Common myeloid progenitor, CD34-positive (primary cell): ENCODE measurements at regions not wholly inside any gene's neighbourhood (a gene's known extent, or its start where the extent isn't known, plus 50 kb on each side); places are given as distances from the start of the nearest gene placed in this dataset.
"Not testable (repeated sequence)": the region's sequence is repeated elsewhere in the genome, so short reads cannot be mapped to it uniquely, and the experiment has no call there.

ENCODE experiments used
- CTCF ChIA-PET: fragments of 350-600 bp; sonication (Branson Sonifier 250); formaldehyde crosslinking; loops from one replicate; lab custom pipeline; 2021; ENCODE audit warnings: antibody characterized with exemption; lab: Charles Lee
- POLR2A ChIA-PET: fragments of 350-600 bp; sonication (Branson Sonifier 250); formaldehyde crosslinking; loops from one replicate; lab custom pipeline; 2021; ENCODE audit warnings: antibody characterized with exemption; lab: Charles Lee
- DNase-seq, 3 donors: peaks; one replicate each; pipeline versions ENCODE4 v3.0.0 to v3.0.0-alpha.2; 2013
- H3K27ac ChIP-seq, 2 experiments: 1 replicate in 1 of 2; 2 replicates in 1 of 2; pipeline ENCODE4 v1.7.0; 2013; ENCODE audit warnings: inconsistent platforms in 2 of 2, low read length in 2 of 2, mild to moderate bottlenecking in 2 of 2, low read depth in 1 of 2, moderate library complexity in 1 of 2; ENCODE audit not compliant: severe bottlenecking in 2 of 2, insufficient read depth in 1 of 2, poor library complexity in 1 of 2
- H3K27me3 ChIP-seq, 5 experiments: replicated peaks in 2 of 5; 1 replicate in 3 of 5; 2 replicates in 2 of 5; pipeline versions ENCODE4 v1.6.1 to v1.7.0; 2013; ENCODE audit warnings: low read length in 4 of 5, mild to moderate bottlenecking in 2 of 5, moderate library complexity in 2 of 5, inconsistent platforms in 1 of 5; ENCODE audit not compliant: insufficient read depth in 5 of 5, control insufficient read depth in 4 of 5
- H3K36me3 ChIP-seq, 4 experiments: 1 replicate in 2 of 4; 2 replicates in 2 of 4; pipeline versions ENCODE4 v1.6.1 to v1.7.0; 2013; ENCODE audit warnings: low read length in 3 of 4, control low read depth in 1 of 4, mild to moderate bottlenecking in 1 of 4; ENCODE audit not compliant: control insufficient read depth in 4 of 4, insufficient read depth in 4 of 4
- H3K4me1 ChIP-seq, 4 experiments: 1 replicate in 3 of 4; 2 replicates in 1 of 4; pipeline versions ENCODE4 v1.6.1 to v1.7.1; 2013; ENCODE audit warnings: low read length in 3 of 4, mild to moderate bottlenecking in 3 of 4, control low read depth in 1 of 4, inconsistent platforms in 1 of 4, moderate library complexity in 1 of 4; ENCODE audit not compliant: control insufficient read depth in 4 of 4, insufficient read depth in 4 of 4; ENCODE audit errors: control extremely low read depth in 1 of 4
- H3K4me3 ChIP-seq, 7 experiments: 1 replicate in 4 of 7; 2 replicates in 3 of 7; pipeline versions ENCODE4 v1.5.1 to v1.7.0; 2013; ENCODE audit warnings: mild to moderate bottlenecking in 7 of 7, low read length in 6 of 7, moderate library complexity in 6 of 7, inconsistent platforms in 2 of 7, low read depth in 2 of 7, control low read depth in 1 of 7; ENCODE audit not compliant: insufficient read depth in 4 of 7, control insufficient read depth in 1 of 7; ENCODE audit errors: extremely low read depth in 1 of 7
- H3K9me3 ChIP-seq, 5 experiments: 1 replicate in 4 of 5; 2 replicates in 1 of 5; pipeline versions ENCODE4 v1.6.1 to v1.7.1; 2013; ENCODE audit warnings: low read length in 4 of 5, mild to moderate bottlenecking in 2 of 5, inconsistent platforms in 1 of 5, low read depth in 1 of 5, moderate library complexity in 1 of 5; ENCODE audit not compliant: control insufficient read depth in 4 of 5, insufficient read depth in 2 of 5; ENCODE audit errors: control extremely low read depth in 1 of 5
- WGBS: methylation state at CpG from one replicate; pipeline ENCODE4 v1.1.5; 2013; ENCODE audit not compliant: insufficient coverage; 5-methylcytosine and 5-hydroxymethylcytosine counted together

DNA sequence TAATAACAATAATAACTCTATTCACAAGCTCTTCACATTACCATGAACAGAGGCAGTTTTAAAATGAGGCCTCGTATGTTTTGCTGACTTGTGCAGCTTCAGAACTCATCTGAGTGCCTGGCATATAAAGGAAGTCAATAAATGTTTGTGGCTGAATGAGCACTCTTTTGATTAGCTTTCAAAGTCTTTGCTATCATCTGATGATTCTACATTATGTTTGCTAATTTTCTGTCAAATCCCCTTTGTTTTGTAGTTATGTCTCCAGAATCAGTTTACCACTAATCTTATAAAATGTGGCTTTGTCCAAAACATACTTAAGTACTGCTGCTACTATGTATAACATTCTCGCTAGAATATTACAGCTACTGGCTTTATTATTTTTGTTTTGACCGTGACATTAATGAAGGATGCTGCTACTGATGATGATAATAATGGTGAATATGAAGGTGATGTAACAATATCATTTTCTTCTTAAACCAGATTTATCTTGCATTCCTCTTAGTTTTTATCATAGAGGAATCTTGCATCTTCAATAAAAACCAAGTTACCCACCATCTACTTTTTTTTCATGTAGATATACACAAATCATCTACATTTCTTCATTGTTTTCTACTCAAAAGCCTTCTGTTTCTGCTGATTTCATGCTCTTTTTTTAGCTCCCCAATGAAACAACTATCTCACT is 384.5 kb downstream of the NAF1 start:
- H3K9me3 ChIP-seq, result no peaks in the 10 kb centered on the region
- no peak for DNase-seq
- CTCF ChIA-PET, result interaction anchor here (0.6 kb wide), 1 partner anchor 541 kb away, joined by 3 read pairs; no protein-coding TSS in a partner anchor
- POLR2A ChIA-PET, result no interaction called here
- no peaks in the 10 kb centered on the region for H3K27me3 ChIP-seq
- no peak overlapping the region for H3K27ac ChIP-seq
- no peaks in the 10 kb centered on the region for H3K4me1 ChIP-seq
- no peak overlapping the region for H3K4me3 ChIP-seq
- no CpG with 5 or more reads among the region's 3 CpGs for WGBS
- H3K36me3 ChIP-seq, result no peaks in the 10 kb centered on the region

DNA sequence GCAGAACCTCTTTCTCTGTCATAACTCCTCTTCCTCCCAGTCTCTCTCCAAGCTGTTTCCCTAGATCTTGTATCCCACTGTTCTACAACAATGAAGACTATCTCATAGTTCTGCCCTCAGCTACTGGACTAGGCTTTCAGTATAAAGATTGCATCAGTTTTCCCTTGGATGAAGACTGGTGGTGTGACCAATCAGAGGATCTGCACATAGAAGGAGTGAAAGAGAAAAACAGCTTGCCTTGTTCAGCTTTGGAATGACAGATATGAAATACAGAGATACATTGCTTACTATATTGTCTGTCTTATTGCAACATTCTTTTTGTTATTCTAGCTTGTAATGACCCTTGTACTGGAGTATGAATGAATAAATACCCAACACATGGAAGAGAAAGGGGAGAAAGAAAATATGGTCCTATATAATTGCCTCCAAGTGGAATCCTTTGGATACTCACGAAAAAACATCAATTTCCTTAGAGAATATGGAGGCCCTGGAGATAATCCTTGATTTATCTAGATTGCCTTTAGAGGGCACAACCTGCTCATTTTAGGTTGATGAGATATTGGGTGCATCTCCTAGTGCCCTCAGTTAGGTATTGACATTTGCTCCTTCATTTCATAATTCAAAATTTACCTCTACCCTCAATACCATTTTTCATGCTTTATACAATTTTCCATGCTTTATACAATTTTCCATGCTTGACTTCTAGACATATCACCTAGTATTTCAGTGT is 395.8 kb downstream of the NAF1 start:
- H3K4me1 ChIP-seq, result no peaks in the 10 kb centered on the region
- H3K36me3 ChIP-seq, result no peaks in the 10 kb centered on the region
- no peak overlapping the region for H3K27ac ChIP-seq
- WGBS, result no CpG with 5 or more reads among the region's 1 CpG
- ChIA-PET POLR2A (no interaction called here), CTCF (interaction anchor here (1.3 to 1.4 kb wide), 2 partner anchors 13 to 56 kb away, joined by 3 read pairs; no protein-coding TSS in a partner anchor)
- no peak overlapping the region for H3K4me3 ChIP-seq
- H3K9me3 ChIP-seq, result no peaks in the 10 kb centered on the region
- H3K27me3 ChIP-seq, result no peaks in the 10 kb centered on the region
- no peak for DNase-seq

DNA sequence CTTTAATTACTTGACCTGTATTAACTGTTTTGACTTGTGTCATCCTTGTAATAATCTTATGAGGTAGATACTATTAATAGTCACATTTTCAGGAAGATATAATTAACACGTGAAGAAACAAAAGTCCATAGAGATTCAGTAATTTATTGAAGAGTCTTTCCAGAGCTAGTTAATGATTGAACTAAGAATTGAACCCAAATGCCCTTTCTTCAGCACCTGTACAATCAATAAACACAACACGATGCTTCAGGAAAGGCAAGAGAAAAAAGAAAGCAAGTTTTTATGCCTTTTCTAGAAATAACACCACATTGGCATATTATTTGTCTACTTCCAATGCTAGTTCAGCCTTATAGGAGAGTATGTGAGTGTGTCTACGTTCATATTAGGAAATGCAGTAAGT is 399.6 kb downstream of the NAF1 start:
- ChIA-PET POLR2A (no interaction called here), CTCF (no interaction called here)
- H3K4me3 ChIP-seq, result no peak overlapping the region
- DNase-seq, result no peak
- no peaks in the 10 kb centered on the region for H3K27me3 ChIP-seq
- no peaks in the 10 kb centered on the region for H3K4me1 ChIP-seq
- H3K27ac ChIP-seq, result no peak overlapping the region
- no CpG with 5 or more reads among the region's 3 CpGs for WGBS
- H3K36me3 ChIP-seq, result no peaks in the 10 kb centered on the region
- H3K9me3 ChIP-seq, result no peaks in the 10 kb centered on the region

DNA sequence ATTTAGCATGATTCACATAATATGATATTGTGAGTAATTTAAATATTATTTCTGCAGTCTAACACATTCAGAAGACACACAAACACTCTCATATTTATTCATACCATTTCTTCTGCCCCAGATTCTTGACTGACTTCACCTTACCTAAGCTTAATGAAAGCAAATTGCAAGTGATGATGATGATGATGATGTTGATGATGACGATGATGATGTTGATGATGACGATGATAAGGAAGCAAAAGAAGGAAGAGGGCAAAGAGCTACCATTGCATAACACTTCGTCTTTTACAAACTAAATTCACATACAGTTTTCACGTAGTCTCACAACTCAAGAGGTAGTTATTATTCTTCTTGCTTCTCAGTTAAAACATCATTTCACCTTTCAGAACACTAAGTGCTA is 404.7 kb downstream of the NAF1 start:
- H3K4me1 ChIP-seq, result no peaks in the 10 kb centered on the region
- H3K36me3 ChIP-seq, result no peaks in the 10 kb centered on the region
- no peaks in the 10 kb centered on the region for H3K27me3 ChIP-seq
- DNase-seq, result no peak
- H3K27ac ChIP-seq, result no peak overlapping the region
- H3K9me3 ChIP-seq, result no peaks in the 10 kb centered on the region
- ChIA-PET CTCF (no interaction called here), POLR2A (no interaction called here)
- no peak overlapping the region for H3K4me3 ChIP-seq
- WGBS, result no CpG with 5 or more reads among the region's 4 CpGs

DNA sequence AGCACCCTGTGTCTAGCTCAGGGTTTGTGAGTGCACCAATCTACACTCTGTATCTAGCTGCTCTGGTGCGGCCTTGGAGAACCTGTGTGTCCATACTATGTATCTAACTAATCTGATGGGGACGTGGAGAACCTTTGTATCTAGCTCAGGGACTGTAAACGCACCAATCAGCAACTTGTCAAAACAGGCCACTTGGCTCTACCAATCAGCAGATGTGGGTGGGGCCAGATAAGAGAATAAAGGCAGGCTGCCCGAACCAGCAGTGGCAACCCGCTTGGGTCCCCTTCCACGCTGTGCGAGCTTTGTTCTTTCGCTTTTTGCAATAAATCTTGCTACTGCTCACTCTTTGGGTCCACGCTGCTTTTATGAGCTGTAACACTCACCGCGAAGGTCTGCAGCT is 426.5 kb downstream of the NAF1 start:
- POLR2A ChIA-PET, H3K36me3 ChIP-seq, DNase-seq, H3K27ac ChIP-seq, H3K9me3 ChIP-seq, H3K27me3 ChIP-seq, H3K4me3 ChIP-seq, H3K4me1 ChIP-seq: not testable (repeated sequence)
- 98% methylated on average over 6 of the region's 11 CpGs for WGBS
- CTCF ChIA-PET, result interaction anchor here (1.2 kb wide), 1 partner anchor 11 kb away, joined by 3 read pairs; no protein-coding TSS in a partner anchor

DNA sequence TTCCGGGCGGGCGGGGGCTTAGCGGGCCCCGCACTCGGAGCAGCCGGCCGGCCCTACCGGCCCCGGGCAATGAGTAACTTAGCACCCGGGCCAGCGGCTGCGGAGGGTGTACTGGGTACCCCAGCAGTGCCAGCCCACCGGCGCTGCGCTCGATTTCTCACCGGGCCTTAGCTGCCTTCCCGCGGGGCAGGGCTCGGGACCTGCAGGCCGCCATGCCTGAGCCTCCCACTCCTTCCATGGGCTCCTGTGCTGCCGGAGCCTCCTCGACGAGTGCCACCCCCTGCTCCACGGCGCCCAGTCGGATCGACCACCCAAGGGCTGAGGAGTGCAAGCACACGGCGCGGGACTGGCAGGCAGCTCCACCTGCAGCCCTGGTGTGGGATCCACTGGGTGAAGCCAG is 427.1 kb downstream of the NAF1 start:
- DNase-seq, H3K27ac ChIP-seq, H3K9me3 ChIP-seq, H3K4me1 ChIP-seq, POLR2A ChIA-PET, H3K27me3 ChIP-seq, H3K36me3 ChIP-seq, H3K4me3 ChIP-seq: not testable (repeated sequence)
- CTCF ChIA-PET, result interaction anchor here (1.2 kb wide), 1 partner anchor 10 kb away, joined by 3 read pairs; no protein-coding TSS in a partner anchor
- WGBS, result 99% methylated on average over 18 of the region's 32 CpGs

DNA sequence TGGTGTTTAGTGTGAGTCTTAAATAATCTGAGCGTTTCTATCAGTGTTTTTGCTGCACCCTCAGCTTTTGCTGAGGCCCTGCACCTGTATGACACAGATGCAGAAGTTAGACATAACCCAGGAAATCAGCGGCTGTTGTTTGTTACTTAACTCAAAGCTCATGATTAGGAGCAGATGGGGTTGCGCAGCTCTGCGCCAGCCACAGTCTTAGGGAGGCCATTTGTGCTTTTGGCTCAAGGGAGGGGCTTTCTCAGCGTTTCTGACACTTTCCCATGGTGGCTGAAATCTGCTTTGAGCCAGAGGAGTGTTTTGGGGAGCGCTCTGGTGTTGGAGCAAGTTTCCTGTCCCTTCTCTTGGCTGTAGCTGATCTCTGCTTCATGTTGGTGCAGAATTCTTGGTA is 433.8 kb downstream of the NAF1 start:
- ChIA-PET CTCF (no interaction called here), POLR2A (no interaction called here)
- Histone ChIP-seq H3K9me3 (no peaks in the 10 kb centered on the region), H3K27ac (no peak overlapping the region), H3K4me1 (no peaks in the 10 kb centered on the region), H3K36me3 (no peaks in the 10 kb centered on the region), H3K4me3 (no peak overlapping the region), H3K27me3 (no peaks in the 10 kb centered on the region)
- WGBS, result 72% methylated on average over 5 of the region's 6 CpGs
- no peak for DNase-seq
